Common myeloid progenitor, CD34-positive (primary cell): ENCODE measurements at regions not wholly inside any gene's neighbourhood (a gene's known extent, or its start where the extent isn't known, plus 50 kb on each side); places are given as distances from the start of the nearest gene placed in this dataset.

Experiments
- CTCF ChIA-PET: fragments of 350-600 bp; sonication (Branson Sonifier 250); formaldehyde crosslinking; loops from one replicate; lab custom pipeline; 2021; ENCODE audit warnings: antibody characterized with exemption; lab: Charles Lee
- POLR2A ChIA-PET: fragments of 350-600 bp; sonication (Branson Sonifier 250); formaldehyde crosslinking; loops from one replicate; lab custom pipeline; 2021; ENCODE audit warnings: antibody characterized with exemption; lab: Charles Lee
- DNase-seq, 3 donors: peaks; one replicate each; pipeline versions ENCODE4 v3.0.0 to v3.0.0-alpha.2; 2013
- H3K27ac ChIP-seq, 2 experiments: 1 replicate in 1 of 2; 2 replicates in 1 of 2; pipeline ENCODE4 v1.7.0; 2013; ENCODE audit warnings: inconsistent platforms in 2 of 2, low read length in 2 of 2, mild to moderate bottlenecking in 2 of 2, low read depth in 1 of 2, moderate library complexity in 1 of 2; ENCODE audit not compliant: severe bottlenecking in 2 of 2, insufficient read depth in 1 of 2, poor library complexity in 1 of 2
- H3K27me3 ChIP-seq, 5 experiments: replicated peaks in 2 of 5; 1 replicate in 3 of 5; 2 replicates in 2 of 5; pipeline versions ENCODE4 v1.6.1 to v1.7.0; 2013; ENCODE audit warnings: low read length in 4 of 5, mild to moderate bottlenecking in 2 of 5, moderate library complexity in 2 of 5, inconsistent platforms in 1 of 5; ENCODE audit not compliant: insufficient read depth in 5 of 5, control insufficient read depth in 4 of 5
- H3K36me3 ChIP-seq, 4 experiments: 1 replicate in 2 of 4; 2 replicates in 2 of 4; pipeline versions ENCODE4 v1.6.1 to v1.7.0; 2013; ENCODE audit warnings: low read length in 3 of 4, control low read depth in 1 of 4, mild to moderate bottlenecking in 1 of 4; ENCODE audit not compliant: control insufficient read depth in 4 of 4, insufficient read depth in 4 of 4
- H3K4me1 ChIP-seq, 4 experiments: 1 replicate in 3 of 4; 2 replicates in 1 of 4; pipeline versions ENCODE4 v1.6.1 to v1.7.1; 2013; ENCODE audit warnings: low read length in 3 of 4, mild to moderate bottlenecking in 3 of 4, control low read depth in 1 of 4, inconsistent platforms in 1 of 4, moderate library complexity in 1 of 4; ENCODE audit not compliant: control insufficient read depth in 4 of 4, insufficient read depth in 4 of 4; ENCODE audit errors: control extremely low read depth in 1 of 4
- H3K4me3 ChIP-seq, 7 experiments: 1 replicate in 4 of 7; 2 replicates in 3 of 7; pipeline versions ENCODE4 v1.5.1 to v1.7.0; 2013; ENCODE audit warnings: mild to moderate bottlenecking in 7 of 7, low read length in 6 of 7, moderate library complexity in 6 of 7, inconsistent platforms in 2 of 7, low read depth in 2 of 7, control low read depth in 1 of 7; ENCODE audit not compliant: insufficient read depth in 4 of 7, control insufficient read depth in 1 of 7; ENCODE audit errors: extremely low read depth in 1 of 7
- H3K9me3 ChIP-seq, 5 experiments: 1 replicate in 4 of 5; 2 replicates in 1 of 5; pipeline versions ENCODE4 v1.6.1 to v1.7.1; 2013; ENCODE audit warnings: low read length in 4 of 5, mild to moderate bottlenecking in 2 of 5, inconsistent platforms in 1 of 5, low read depth in 1 of 5, moderate library complexity in 1 of 5; ENCODE audit not compliant: control insufficient read depth in 4 of 5, insufficient read depth in 2 of 5; ENCODE audit errors: control extremely low read depth in 1 of 5
- WGBS: methylation state at CpG from one replicate; pipeline ENCODE4 v1.1.5; 2013; ENCODE audit not compliant: insufficient coverage; 5-methylcytosine and 5-hydroxymethylcytosine counted together

DNA sequence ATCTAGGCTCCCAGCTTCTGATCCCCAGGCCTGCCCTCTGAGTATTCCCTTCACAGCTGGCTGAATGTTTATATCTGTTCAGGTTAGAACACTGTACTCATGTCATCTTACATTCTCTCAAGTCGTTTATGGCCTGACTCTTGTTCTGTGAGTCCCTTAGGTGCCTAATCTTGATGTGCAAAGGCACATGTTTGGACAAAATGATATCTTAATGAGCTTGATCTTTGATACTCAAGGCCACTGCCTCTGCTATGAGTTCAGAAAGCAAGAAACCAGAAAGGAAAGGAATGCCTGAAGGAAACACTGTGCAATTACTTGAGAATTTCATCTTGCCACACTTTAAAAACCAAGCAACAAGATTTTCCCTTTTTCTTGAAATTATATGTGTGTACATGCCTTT lies 391.8 kb upstream of the ZNF608 start:
- no peaks in the 10 kb centered on the region for H3K9me3 ChIP-seq
- ChIA-PET CTCF (no interaction called here), POLR2A (no interaction called here)
- DNase-seq: no peak
- no peaks in the 10 kb centered on the region for H3K27me3 ChIP-seq
- no CpG with 5 or more reads among the region's 1 CpG for WGBS
- H3K4me3 ChIP-seq: no peak overlapping the region
- H3K36me3 ChIP-seq: no peaks in the 10 kb centered on the region
- H3K27ac ChIP-seq: no peak overlapping the region
- no peaks in the 10 kb centered on the region for H3K4me1 ChIP-seq

GRCh38 chr5:125139590-125139989 lies 393.2 kb upstream of the ZNF608 start:
- Histone ChIP-seq H3K36me3 (no peaks in the 10 kb centered on the region), H3K4me3 (no peak overlapping the region), H3K27me3 (no peaks in the 10 kb centered on the region), H3K4me1 (no peaks in the 10 kb centered on the region), H3K27ac (no peak overlapping the region), H3K9me3 (no peaks in the 10 kb centered on the region)
- WGBS: no CpG with 5 or more reads among the region's 2 CpGs
- ChIA-PET POLR2A (no interaction called here), CTCF (interaction anchor here (0.8 kb wide), 1 partner anchor 1118 kb away, joined by 3 read pairs; no protein-coding TSS in a partner anchor)
- no peak for DNase-seq

DNA sequence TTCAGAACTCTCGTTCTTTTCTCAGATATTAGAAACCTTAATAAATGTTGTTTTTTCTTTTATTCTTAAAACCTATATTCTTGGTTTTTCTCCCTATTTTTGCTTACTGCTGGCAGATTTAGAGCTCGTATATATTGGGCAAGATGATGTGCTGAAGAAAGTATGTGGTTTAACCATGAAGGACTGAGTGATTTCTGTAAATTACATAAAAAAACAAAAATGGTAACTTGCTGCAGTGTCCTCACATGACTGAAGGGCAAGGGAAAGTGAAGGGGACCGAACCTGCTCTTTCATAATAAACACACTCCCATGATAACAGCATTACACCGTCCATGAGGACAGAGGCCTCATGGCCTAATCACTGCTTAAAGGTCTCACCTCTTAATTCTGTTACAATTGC lies 393.8 kb upstream of the ZNF608 start:
- Histone ChIP-seq H3K4me1 (no peaks in the 10 kb centered on the region), H3K9me3 (no peaks in the 10 kb centered on the region), H3K36me3 (no peaks in the 10 kb centered on the region), H3K27ac (no peak overlapping the region), H3K4me3 (no peak overlapping the region), H3K27me3 (no peaks in the 10 kb centered on the region)
- whole genome bisulfite sequencing: 100% methylated on average over 2 of the region's 4 CpGs
- POLR2A ChIA-PET: no interaction called here
- CTCF ChIA-PET: interaction anchor here (0.8 kb wide), 1 partner anchor 1119 kb away, joined by 3 read pairs; no protein-coding TSS in a partner anchor
- no peak for DNase-seq

- peak in 1 of 3 donors; percentile 1 for DNase-seq
- H3K4me1 ChIP-seq: no peaks in the 10 kb centered on the region
- no peak overlapping the region for H3K4me3 ChIP-seq
- H3K27me3 ChIP-seq: no peaks in the 10 kb centered on the region
- no peaks in the 10 kb centered on the region for H3K9me3 ChIP-seq
- H3K27ac ChIP-seq: no peak overlapping the region
- ChIA-PET POLR2A (no interaction called here), CTCF (no interaction called here)
- WGBS: 100% methylated on average over 1 of the region's 2 CpGs
- no peaks in the 10 kb centered on the region for H3K36me3 ChIP-seq
Observed at GRCh38 chr5:125140855-125141254, 394.4 kb upstream of the ZNF608 start.

GRCh38 chr5:125142458-125142857 lies 396.0 kb upstream of the ZNF608 start:
- no peak for DNase-seq
- Histone ChIP-seq H3K4me1 (no peaks in the 10 kb centered on the region), H3K27me3 (no peaks in the 10 kb centered on the region), H3K9me3 (no peaks in the 10 kb centered on the region), H3K36me3 (no peaks in the 10 kb centered on the region), H3K27ac (no peak overlapping the region), H3K4me3 (no peak overlapping the region)
- ChIA-PET POLR2A (no interaction called here), CTCF (no interaction called here)

- POLR2A ChIA-PET: no interaction called here
- DNase-seq: no peak
- no peaks in the 10 kb centered on the region for H3K4me1 ChIP-seq
- H3K27ac ChIP-seq: no peak overlapping the region
- no peaks in the 10 kb centered on the region for H3K36me3 ChIP-seq
- WGBS: 91% methylated on average over 2 of the region's 2 CpGs
- H3K9me3 ChIP-seq: no peaks in the 10 kb centered on the region
- CTCF ChIA-PET: no interaction called here
- no peaks in the 10 kb centered on the region for H3K27me3 ChIP-seq
- no peak overlapping the region for H3K4me3 ChIP-seq
Observed at GRCh38 chr5:125143011-125143410, 396.6 kb upstream of the ZNF608 start.

DNA sequence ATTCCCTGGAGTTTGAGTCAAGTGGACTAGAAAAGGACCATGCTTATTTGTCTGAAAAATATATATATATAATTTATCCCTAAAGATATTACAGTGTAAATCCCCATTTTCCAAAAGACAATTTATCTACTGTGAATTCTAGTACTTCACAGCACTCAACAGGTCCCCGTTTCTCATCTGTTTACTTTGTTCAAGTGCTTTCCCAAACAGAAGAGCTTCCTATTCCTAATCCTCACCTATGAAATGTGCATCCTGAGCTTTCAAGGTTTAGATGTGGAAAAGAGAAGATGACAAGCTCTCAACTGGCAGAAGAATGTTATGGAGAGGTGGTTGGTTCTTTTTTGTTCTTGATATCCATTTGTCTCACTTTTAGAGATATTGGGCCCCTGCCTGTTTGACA lies 401.6 kb upstream of the ZNF608 start:
- Histone ChIP-seq H3K27me3 (no peaks in the 10 kb centered on the region), H3K36me3 (no peaks in the 10 kb centered on the region), H3K27ac (no peak overlapping the region), H3K4me1 (no peaks in the 10 kb centered on the region), H3K4me3 (no peak overlapping the region), H3K9me3 (no peaks in the 10 kb centered on the region)
- ChIA-PET POLR2A (no interaction called here), CTCF (no interaction called here)
- no CpG with 5 or more reads among the region's 1 CpG for WGBS
- DNase-seq: no peak
